HG02759 (cell line): ENCODE measurements at regions not wholly inside any gene's neighbourhood (a gene's known extent, or its start where the extent isn't known, plus 50 kb on each side); places are given as distances from the start of the nearest gene placed in this dataset.

Source experiments
- ATAC-seq: cut with Tn5 transposase; IDR thresholded peaks from one replicate; pipeline ENCODE4 v1.9.1; 2021; ENCODE audit warnings: mild to moderate bottlenecking, moderate library complexity; ENCODE audit not compliant: unreplicated experiment

DNA sequence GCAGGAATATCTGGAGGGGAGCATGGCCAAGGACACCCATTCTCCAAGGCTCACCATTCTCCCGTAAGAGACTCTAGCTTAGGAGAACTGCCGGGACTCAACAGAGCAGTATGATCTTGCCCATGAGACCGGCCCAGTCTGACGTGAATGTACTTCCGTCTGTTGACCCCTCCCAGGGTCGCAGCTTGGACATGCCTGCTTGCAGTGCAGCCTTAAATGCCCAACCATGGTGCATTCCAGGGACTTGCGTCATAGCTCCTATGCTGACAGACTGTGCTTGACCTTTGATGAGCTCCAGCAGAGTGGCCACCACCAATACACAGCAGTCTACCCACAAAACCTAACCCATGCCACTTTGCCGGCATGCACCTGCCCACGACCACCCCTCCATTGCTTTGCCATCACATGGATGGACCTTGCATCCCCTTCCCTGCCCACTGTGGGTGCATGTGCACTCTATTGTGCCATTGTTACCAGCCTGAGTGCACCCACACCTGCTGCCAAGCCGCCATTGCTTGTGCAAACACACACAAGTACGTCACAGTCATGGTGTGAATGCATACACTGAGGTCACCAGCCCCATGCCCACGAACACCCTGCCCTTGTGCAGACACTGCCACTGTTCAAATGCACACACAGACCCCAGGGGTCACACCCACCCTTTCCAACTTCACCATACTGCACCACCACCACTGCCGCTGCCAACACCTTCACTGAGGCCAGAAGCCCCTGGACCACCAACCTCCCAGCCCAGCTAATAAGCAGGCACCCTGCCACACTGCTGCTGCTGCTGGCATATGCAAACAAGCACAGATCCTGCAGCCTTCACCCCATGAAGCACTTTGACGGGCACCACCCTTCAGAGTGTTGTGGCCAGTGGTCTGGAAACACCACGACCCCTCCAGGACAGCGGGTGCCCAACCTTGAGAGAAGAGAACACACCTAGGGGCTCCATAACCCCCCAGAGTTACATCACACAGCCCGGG is 1141.3 kb downstream of the BRINP3 start:
- no peak for ATAC-seq

DNA sequence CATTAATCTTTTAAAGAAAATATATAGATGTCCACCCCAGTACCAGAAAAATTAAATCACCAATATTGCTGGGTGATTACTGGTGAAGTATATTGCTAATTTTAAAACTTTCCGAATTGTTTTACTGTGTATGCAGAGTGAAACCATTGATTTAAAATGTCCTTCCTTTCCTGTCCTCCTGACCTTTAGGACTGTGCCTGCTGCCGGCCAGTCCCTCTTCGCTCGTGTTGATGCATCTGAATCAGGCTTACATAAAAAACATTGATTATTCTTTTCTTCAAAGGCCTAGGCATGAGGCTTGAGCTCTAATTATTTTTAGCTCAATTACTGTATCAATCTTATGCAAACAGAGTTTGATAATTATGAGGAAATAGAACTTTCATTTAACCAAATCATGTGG is 1128.1 kb downstream of the BRINP3 start:
- ATAC-seq: no peak

DNA sequence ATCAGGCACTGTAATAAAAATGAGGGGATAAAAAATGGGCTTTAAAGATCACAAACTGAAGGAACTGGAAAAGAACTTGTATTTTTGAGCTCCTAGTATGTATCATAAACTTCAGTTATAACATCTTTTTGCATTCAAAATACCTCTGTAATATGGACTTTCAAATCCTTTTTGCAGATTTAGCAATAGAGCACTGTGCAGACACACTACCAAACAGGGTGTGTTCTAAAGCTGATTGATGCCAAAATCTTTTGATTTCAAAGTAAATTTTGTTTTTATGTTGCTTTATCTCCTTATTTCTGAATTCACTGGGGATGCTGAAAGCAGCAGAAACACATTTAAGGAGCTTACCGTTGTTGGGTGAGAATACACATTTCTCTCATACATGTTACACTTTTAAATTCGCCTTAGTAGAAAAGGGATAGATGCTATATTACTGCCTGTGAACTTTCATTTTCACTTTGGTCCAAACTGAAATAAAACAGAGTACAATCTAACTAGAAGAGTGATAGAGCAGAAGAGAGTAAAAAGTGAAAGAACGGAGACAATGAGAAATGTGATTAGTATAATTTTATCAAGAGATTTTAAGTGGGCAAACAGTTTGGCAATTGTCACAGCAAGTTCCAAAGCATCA is 1126.6 kb downstream of the BRINP3 start:
- ATAC-seq: no peak

DNA sequence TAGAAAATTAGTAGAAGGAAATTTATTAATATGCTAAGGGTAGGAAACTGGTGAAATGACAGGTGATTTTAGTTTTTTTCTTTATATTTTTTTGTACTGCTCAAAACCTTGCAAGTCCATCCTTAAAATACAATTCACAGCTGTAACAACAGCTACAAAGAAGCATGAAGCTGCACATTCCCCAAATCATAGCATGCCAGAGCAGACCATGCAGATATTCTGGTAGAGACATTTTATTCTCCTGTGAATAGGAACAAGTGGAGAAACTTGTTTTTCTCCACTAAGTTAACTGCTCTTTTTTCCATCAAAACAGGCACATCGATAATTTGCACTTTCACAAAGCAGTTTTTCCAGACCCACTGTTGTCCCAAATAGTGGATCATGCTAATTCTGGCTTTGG is 1125.7 kb downstream of the BRINP3 start:
- ATAC-seq: no peak

DNA sequence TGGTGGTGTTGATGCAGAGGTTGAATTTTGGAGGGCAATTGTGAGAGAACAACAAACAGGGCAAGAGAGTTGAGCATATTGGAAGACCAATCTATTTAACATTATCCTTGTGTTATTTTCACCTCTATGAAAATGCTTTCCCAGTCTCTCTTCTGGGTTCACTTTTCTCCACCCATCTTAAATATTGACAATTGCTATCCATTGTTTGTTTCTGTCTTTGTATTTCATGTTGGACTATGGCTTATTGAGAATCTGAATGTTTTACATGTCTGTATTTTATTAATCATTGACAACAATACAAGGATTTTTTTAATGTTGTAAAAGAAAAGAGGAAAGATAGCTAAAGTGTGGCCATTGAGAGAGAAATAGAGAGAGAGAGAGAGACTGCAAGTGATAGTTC is 1121.5 kb downstream of the BRINP3 start:
- ATAC-seq: no peak

DNA sequence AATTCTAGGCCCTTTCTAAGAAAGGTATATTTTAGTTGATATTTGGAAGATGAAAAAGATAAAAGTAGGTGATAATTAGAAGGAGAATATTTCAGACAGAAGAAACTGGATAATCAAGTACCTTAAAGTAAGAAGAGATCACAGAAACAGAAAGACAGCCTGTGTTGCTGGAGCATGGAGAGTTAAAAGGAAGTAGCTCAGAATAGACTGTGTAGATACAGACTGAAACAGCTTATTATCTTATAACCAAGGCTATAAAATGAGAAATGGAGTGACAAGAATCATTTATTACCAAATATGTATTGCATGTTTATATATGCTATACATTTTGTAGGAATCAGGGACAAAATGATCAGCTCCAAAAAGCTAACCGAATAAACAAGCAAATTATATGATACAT is 1120.3 kb downstream of the BRINP3 start:
- no peak for ATAC-seq

DNA sequence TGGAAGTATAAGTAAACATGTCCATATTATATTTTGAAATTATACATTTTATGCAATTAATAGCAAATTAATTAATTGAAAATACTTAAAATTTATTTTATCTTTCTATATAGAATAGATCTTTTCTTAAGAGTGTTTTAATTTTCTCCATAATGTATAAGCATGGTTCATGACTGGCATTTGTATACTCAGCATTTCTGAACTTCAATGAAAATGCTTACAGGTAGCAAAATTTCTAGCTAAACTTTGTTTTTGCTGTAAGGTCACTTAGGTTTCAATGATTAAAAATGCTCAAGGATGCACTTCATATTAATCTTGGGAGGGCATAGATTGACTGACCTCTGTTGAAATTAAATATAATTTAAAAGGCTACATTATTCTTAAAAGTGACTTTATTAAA is 1108.1 kb downstream of the BRINP3 start:
- ATAC-seq: no peak

DNA sequence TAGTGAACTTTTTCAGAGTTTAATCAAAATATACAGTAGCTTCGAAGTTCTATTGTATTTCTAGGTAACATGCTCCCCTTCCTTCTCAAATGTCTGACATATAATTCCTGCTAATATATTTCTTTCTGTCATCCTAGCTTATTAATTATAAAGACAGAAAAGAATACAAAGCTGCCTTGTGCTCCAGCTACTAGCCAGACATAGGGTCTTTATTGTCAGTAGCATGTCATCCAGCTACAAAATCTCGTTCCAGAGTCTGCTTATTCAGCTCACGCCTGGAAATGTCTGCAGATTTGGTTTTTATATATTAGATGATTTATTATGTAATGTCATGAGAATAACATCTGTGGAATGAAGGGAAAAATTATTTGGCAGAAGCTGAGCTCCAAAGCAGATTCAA is 1102.8 kb downstream of the BRINP3 start:
- ATAC-seq: no peak

DNA sequence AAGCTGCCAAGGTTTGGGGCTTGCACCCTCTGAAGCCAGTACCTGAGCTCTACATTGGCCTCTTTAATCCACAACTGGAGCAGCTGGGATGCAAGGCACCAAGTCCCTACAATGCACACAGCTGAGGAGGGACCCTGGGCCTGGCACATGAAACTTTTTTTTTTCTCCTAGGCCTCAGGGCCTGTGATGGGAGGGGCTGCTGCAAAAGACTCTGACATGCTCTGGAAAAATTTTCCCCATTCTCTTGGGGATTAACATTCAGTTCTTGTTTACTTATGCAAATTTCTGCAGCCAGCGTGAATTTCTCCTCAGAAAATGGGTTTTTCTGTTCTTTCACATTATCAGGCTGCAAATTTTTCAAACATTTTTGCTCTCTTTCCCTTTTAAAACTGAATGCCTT is 1072.2 kb downstream of the BRINP3 start:
- no peak for ATAC-seq

DNA sequence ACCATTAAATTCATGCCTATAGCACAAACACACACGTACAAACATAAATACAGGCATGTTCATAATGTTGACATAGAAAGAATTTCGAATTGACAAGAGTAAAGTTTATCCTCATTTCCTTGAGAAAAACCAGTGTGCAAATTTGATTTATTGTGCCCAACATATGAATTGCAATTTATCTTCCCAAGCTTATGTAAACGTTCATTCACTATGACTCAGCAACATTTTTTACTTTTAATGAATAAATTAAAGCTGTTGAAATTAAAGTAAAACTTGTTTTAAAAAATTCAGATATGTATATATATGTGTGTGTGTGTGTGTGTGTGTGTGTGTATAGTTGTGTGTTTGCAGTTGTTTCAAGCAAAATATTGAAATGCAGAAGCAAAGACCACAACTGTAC is 1067.9 kb downstream of the BRINP3 start:
- no peak for ATAC-seq

DNA sequence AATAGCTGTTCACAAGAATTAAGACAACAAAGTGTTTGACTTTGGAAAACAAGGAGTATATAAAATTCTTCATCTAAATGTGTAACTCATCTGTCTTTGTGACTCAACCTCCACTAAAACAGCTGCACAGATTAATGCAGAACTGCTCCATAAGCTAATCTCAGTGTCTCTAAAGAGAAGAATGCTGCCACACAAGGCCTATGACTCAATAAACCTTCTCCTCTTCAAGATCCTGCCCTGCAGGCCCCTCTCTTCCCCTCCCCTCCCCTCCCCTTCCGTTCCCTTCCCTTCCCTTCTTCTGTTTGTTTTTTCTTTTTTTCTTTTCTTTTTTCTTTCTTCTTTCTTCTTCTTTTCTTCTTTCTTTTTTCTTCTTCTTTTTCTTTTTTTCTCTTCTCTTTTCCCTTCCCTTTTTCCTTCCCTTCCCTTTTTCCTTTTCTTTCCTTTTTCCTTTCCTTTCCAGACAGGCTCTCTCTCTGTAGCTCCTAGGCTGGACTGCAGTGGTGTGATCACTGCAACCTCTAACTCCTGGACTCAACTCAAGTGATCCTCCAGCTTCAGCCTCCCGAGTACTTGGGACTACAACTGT is 1052.8 kb downstream of the BRINP3 start:
- no peak for ATAC-seq

DNA sequence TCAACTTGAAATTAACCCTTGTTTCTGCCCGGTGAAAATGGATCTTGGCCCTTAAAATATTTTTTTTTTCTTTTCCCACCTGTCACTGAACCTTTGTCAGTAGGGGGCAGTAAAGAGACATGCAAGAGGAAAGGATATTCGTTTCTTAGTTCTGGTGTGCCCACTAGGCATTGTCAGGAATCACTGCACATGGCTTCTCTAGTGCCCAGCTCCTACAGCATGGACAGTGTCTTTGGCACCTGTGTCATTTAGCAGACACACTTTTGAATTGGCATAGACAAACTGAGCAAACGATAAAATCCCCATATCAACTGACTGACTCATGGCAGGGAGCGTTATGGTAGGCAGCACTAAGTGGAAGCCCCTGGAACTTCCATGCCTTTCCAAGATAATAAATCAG is 1048.1 kb downstream of the BRINP3 start:
- ATAC-seq: no peak

DNA sequence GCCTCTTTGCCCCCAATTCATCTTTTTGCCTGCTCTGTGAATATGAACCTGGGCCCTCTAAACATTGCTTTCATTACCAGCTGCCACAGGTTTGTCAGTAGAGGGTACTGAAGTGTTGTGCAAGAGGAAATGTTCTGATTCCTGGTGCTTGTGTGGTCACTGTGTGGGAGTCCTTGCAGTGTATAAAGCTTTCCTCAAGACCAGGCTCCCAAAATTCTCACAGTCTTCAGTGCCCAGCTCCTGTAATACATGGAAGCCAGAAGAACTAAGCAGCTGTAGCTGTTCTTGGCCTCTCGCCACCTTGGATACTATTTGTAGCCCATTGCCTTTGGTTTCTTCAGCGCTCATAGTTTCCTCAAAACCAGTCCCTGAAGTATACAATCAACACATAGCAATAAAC is 1046.2 kb downstream of the BRINP3 start:
- ATAC-seq: no peak

DNA sequence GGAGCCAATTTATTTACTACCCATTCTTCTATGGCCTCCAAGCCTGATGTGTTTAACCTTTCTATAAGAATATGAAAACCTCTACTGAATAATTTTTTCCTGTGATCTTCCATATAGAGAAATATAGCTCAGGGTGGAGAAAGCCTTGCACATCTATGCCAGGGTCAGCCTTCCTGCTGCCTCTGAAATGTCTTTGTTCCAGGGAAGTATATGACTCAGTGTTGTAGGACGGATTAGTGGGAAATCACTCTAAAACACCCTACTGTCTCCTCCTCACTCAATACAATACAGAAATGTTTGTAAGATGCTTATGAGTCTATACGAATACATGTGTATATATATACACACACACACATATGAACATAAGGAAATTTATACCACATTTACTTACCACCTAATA is 1044.9 kb downstream of the BRINP3 start:
- ATAC-seq: no peak

DNA sequence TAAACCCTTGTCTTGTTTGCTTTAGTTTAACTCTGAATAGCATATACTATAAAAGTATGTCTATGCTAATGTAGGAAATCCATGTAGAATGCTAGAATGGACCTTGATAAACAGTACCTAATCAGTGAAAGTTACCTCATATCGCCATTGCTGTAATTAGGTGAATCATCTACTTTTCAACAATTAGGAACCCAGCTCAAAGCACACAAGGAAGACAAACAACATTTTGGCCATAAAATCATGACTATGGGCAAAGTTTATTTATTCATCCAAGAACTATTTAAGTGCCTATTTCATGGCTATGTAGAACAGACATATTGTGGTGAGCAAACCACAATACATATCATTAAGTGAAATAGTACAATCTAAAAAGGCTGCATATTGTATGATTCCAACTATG is 1043.2 kb downstream of the BRINP3 start:
- ATAC-seq: no peak

DNA sequence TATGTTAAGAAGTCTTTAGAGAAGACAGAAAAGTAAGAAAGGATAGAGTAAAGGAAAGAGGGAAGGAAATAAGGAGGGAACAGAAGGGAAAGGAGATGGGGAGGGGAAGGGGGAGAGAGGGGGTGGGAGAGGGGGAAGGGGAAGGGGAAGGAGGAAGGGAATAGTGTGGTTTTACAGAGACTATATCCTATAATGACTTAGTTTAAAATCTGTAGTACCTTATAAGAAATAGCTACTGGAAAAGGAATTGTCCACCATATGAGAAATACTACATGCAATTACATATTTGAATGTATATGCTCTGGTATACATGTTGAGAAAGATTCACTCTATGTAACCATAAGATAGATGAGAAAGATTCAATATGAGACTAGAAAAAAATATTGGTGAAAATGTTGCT is 1042.3 kb downstream of the BRINP3 start:
- ATAC-seq: no peak

DNA sequence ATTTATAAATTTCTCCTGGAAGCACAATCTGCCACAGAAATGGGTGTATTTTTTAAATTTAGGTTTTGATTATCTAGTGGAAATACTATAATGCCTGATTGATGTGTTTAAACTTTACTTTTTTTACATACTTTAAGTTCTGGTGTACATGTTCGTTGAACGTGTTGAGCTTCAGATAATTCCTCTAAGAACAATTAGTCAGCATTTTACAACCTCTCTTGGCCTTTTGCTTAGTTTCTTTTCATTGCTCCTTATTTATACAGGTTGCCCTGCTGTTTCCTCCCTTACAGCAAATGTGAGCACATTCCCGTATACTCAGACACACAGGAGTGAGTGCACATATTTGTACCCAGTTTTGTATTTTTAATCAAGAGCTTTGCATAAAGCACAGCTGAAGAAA is 1038.9 kb downstream of the BRINP3 start:
- ATAC-seq: no peak

DNA sequence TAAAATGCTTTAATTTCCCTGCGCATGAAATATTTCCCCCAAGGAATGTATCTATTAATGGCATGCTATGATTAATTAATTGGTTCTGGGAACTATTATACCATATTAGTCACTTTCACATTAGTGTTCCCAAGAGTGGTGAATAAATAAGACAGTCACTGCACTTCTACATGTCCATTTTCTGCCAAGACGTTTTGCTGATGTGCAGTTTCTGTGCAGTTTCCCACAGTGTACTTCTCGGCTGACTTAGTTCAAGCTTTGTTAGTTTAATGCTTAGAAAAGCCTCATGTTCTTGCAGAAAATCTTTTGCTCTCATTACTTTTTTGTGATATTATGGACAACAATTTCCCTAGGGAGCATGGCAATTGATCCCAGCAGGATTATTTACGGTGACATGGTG is 1014.5 kb downstream of the BRINP3 start:
- ATAC-seq: no peak

DNA sequence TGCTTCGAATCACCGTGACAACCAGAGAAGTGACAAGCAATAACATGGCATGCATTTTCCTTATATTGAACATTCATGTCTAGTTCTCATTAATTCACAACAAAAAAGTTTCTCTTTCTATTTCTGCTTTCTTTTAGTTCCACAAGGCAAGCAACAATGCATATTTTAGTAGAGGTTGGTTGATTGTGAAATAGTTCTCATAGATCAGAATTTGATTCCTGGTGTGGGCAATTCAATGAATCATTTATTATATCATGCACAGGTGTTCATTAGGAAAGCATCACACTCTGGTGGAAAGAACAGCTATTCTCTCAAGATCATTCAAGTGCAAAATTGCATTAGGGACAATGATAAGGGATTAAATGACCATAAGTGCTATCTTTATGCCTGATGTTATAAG is 980.9 kb downstream of the BRINP3 start:
- no peak for ATAC-seq

DNA sequence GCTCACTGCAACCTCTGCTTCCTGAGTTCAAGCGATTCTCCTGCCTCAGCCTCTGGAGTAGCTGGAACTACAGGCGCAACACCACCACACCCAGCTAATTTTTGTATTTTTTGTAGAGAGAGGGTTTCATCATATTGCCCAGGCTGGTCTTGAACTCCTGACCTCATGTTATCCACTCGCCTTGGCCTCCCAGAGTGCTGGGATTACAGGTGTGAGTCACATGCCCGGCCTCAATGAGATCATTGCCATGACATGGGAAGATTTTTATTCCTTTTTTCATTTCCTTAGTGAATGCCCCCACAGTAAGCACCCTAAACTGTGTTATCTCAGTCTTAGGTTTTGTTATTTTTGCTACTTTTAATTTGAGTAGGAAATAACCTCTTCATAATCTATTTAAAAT is 977.9 kb downstream of the BRINP3 start:
- ATAC-seq: no peak

DNA sequence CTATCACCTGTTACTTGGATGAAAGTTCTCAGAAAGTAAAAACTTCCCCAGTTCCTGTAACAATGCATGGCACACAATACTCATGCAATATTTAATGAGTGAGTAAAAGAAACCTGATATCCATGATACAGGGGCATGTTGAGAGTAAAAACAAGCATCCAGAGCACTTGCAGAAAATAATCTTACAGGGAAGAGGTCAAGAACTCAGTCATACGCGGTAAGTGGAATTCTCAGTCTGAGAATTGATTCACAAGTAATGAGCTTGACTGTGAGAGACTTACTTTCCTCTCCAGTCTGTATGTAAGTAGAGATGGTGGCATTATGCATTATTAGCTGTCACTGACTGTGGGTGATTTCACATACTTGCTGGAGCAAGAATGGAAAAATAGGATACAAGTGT is 976.9 kb downstream of the BRINP3 start:
- ATAC-seq: no peak

DNA sequence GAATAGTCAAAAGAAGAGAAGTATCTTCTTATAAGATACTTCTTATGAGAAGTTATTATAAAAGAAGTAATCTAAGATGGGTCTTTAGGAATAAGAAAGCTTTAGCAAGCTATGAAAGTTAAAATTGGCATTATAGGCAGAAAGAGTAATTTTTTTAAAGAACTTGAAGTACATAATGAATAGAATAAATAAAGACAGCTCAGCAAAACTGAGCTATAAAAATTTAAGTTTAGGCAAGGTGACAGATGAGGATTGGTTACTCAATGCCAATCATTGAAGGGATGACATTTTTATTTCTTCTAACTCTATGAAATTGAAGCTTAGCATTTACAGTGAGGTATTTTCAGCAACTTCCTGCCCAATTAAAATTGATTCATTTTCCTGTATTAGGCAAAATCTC is 966.8 kb downstream of the BRINP3 start:
- ATAC-seq: no peak
